ENCODE measurements at regions not wholly inside any gene's neighbourhood (a gene's known extent, or its start where the extent isn't known, plus 50 kb on each side); places are given as distances from the start of the nearest gene placed in this dataset.

- DNase-seq = no peak
- no peak overlapping the region for H3K27ac ChIP-seq (ENCODE audit: low read depth, low read length)
- H3K27me3 Mint-ChIP-seq (ENCODE audit: insufficient read depth) = peaks cover 22% of the 10 kb centered on the region
- TF ChIP-seq, protein P1, sequence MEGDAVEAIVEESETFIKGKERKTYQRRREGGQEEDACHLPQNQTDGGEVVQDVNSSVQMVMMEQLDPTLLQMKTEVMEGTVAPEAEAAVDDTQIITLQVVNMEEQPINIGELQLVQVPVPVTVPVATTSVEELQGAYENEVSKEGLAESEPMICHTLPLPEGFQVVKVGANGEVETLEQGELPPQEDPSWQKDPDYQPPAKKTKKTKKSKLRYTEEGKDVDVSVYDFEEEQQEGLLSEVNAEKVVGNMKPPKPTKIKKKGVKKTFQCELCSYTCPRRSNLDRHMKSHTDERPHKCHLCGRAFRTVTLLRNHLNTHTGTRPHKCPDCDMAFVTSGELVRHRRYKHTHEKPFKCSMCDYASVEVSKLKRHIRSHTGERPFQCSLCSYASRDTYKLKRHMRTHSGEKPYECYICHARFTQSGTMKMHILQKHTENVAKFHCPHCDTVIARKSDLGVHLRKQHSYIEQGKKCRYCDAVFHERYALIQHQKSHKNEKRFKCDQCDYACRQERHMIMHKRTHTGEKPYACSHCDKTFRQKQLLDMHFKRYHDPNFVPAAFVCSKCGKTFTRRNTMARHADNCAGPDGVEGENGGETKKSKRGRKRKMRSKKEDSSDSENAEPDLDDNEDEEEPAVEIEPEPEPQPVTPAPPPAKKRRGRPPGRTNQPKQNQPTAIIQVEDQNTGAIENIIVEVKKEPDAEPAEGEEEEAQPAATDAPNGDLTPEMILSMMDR (conservative IDR thresholded peaks at IDR 0.05) = no peak
- H3K4me3 ChIP-seq (ENCODE audit: low read length) = no peak overlapping the region
- no peaks in the 10 kb centered on the region for H3K4me1 Mint-ChIP-seq
- 76% methylated on average over 3 of the region's 4 CpGs; no CpG with 5 or more reads in 1 of the 2 experiments for WGBS, 2 experiments (ENCODE audit: insufficient coverage in 1 of 2, insufficient read length in 1 of 2)
- no peak overlapping the region for H3K4me3 Mint-ChIP-seq
- H3K36me3 ChIP-seq (ENCODE audit: control insufficient read depth, insufficient read depth, low read length) = no peaks in the 10 kb centered on the region
- H3K4me1 ChIP-seq (ENCODE audit: control insufficient read depth, insufficient read depth, low read length) = no peaks in the 10 kb centered on the region
- H3K9me3 ChIP-seq (ENCODE audit: control insufficient read depth, low read length) = peaks cover 27% of the 10 kb centered on the region
- peaks cover 11% of the 10 kb centered on the region for H3K9me3 Mint-ChIP-seq
- H3K27me3 ChIP-seq (ENCODE audit: control insufficient read depth, insufficient read depth, low read length, poor library complexity, severe bottlenecking) = no peaks in the 10 kb centered on the region
- no peak overlapping the region for H3K9ac ChIP-seq (ENCODE audit: extremely low read depth, low read length, poor library complexity, severe bottlenecking)
- H3K36me3 Mint-ChIP-seq (ENCODE audit: low read depth) = no peaks in the 10 kb centered on the region
- H3K27ac Mint-ChIP-seq = no peak overlapping the region
These were observed 385.3 kb downstream of the DOK5 start for GRCh38 chr20:54860716-54861115.

GRCh38 chr20:54856202-54856601, 380.8 kb downstream of the DOK5 start:
- no peaks in the 10 kb centered on the region for H3K27me3 ChIP-seq (ENCODE audit: control insufficient read depth, insufficient read depth, low read length, poor library complexity, severe bottlenecking)
- 67% methylated on average over 1 of the region's 2 CpGs; no CpG with 5 or more reads in 1 of the 2 experiments for WGBS, 2 experiments (ENCODE audit: insufficient coverage in 1 of 2, insufficient read length in 1 of 2)
- no peak overlapping the region for H3K9ac ChIP-seq (ENCODE audit: extremely low read depth, low read length, poor library complexity, severe bottlenecking)
- Mint-ChIP-seq H3K36me3 (ENCODE audit: low read depth) (no peaks in the 10 kb centered on the region), H3K27me3 (ENCODE audit: insufficient read depth) (peaks cover 23% of the 10 kb centered on the region), H3K9me3 (peaks cover 9% of the 10 kb centered on the region), H3K27ac (no peak overlapping the region), H3K4me1 (peaks cover 24% of the 10 kb centered on the region), H3K4me3 (no peak overlapping the region)
- DNase-seq = no peak
- TF ChIP-seq, protein P1 (conservative IDR thresholded peaks at IDR 0.05) = no peak
- H3K36me3 ChIP-seq (ENCODE audit: control insufficient read depth, insufficient read depth, low read length) = no peaks in the 10 kb centered on the region
- no peaks in the 10 kb centered on the region for H3K4me1 ChIP-seq (ENCODE audit: control insufficient read depth, insufficient read depth, low read length)
- H3K9me3 ChIP-seq (ENCODE audit: control insufficient read depth, low read length) = peaks cover 30% of the 10 kb centered on the region
- no peak overlapping the region for H3K4me3 ChIP-seq (ENCODE audit: low read length)
- H3K27ac ChIP-seq (ENCODE audit: low read depth, low read length) = no peak overlapping the region

GRCh38 chr20:54849741-54850140, 374.3 kb downstream of the DOK5 start:
- peak overlapping the region; percentile 79 for H3K27ac Mint-ChIP-seq
- 54 to 83% methylated on average over 3 of the region's 3 CpGs for WGBS, 2 experiments (ENCODE audit: insufficient coverage in 1 of 2, insufficient read length in 1 of 2)
- no peak overlapping the region for H3K9ac ChIP-seq (ENCODE audit: extremely low read depth, low read length, poor library complexity, severe bottlenecking)
- no peaks in the 10 kb centered on the region for H3K36me3 ChIP-seq (ENCODE audit: control insufficient read depth, insufficient read depth, low read length)
- peaks cover 9% of the 10 kb centered on the region for H3K9me3 ChIP-seq (ENCODE audit: control insufficient read depth, low read length)
- TF ChIP-seq, protein P1 (conservative IDR thresholded peaks at IDR 0.05) = no peak
- H3K27me3 Mint-ChIP-seq (ENCODE audit: insufficient read depth) = peaks cover 34% of the 10 kb centered on the region
- H3K27ac ChIP-seq (ENCODE audit: low read depth, low read length) = no peak overlapping the region
- peak; percentile 53 for DNase-seq
- peaks cover 53% of the 10 kb centered on the region for H3K4me1 Mint-ChIP-seq
- H3K4me1 ChIP-seq (ENCODE audit: control insufficient read depth, insufficient read depth, low read length) = no peaks in the 10 kb centered on the region
- no peak overlapping the region for H3K4me3 ChIP-seq (ENCODE audit: low read length)
- H3K9me3 Mint-ChIP-seq = no peaks in the 10 kb centered on the region
- no peaks in the 10 kb centered on the region for H3K36me3 Mint-ChIP-seq (ENCODE audit: low read depth)
- H3K4me3 Mint-ChIP-seq = no peak overlapping the region
- H3K27me3 ChIP-seq (ENCODE audit: control insufficient read depth, insufficient read depth, low read length, poor library complexity, severe bottlenecking) = peaks cover 23% of the 10 kb centered on the region

All from endodermal cell (in vitro differentiated cells).